Chondrocyte (in vitro differentiated cells): ENCODE measurements at regions not wholly inside any gene's neighbourhood (a gene's known extent, or its start where the extent isn't known, plus 50 kb on each side); places are given as distances from the start of the nearest gene placed in this dataset.

Source experiments
- DNase-seq: peaks from one replicate; pipeline ENCODE4 v3.0.0; 2021; ENCODE audit warnings: mixed read lengths, low spot score
- H3K27ac Mint-ChIP-seq: one replicate; pipeline ENCODE4 v1.8.0; 2021; ENCODE audit warnings: mild to moderate bottlenecking, moderate library complexity, mixed read lengths; ENCODE audit not compliant: unreplicated experiment
- H3K27me3 Mint-ChIP-seq: 2 replicates; pipeline ENCODE4 v1.8.0; 2021; ENCODE audit warnings: low read depth, mixed read lengths
- H3K36me3 Mint-ChIP-seq: 2 replicates; pipeline ENCODE4 v1.8.0; 2021; ENCODE audit warnings: low read depth, mixed read lengths
- H3K4me1 Mint-ChIP-seq: 2 replicates; pipeline ENCODE4 v1.8.0; 2021; ENCODE audit warnings: low read depth, mild to moderate bottlenecking, mixed read lengths
- H3K4me3 Mint-ChIP-seq: one replicate; pipeline ENCODE4 v1.8.0; 2021; ENCODE audit warnings: mild to moderate bottlenecking, moderate library complexity, mixed read lengths; ENCODE audit not compliant: unreplicated experiment
- H3K9me3 Mint-ChIP-seq: 2 replicates; pipeline ENCODE4 v1.8.0; 2021; ENCODE audit warnings: low read depth, mixed read lengths
- TF ChIP-seq, protein P1 (sequence below): fragments of 200-600 bp; sonication (generic); IDR thresholded peaks from 2 replicates; pipeline ENCODE4 v1.5.0; 2021; ENCODE audit warnings: antibody characterized with exemption, mild to moderate bottlenecking, moderate library complexity

DNA sequence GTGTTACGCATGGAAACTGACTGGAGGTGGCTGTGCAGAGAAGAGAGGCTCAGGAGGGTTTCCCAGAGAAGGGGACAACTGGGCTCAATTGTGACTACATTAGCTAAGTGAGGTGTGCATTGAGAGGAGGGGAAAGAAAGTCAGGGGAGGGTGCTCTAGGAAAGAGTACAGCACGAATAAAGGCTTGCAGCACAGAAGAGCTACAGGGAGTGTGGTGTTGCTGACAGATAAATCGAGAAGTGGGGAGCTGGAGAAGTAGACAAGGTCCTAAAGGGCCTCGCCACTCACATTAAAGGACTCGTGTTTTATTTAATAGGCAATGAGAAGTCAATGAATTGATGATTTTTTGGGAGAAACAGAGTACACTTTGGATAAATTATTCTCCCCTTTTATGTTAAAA is 65.7 kb upstream of the CTAGE1 start:
- Mint-ChIP-seq H3K27ac (no peak overlapping the region), H3K4me3 (no peak overlapping the region), H3K9me3 (peaks cover 2% of the 10 kb centered on the region), H3K36me3 (no peaks in the 10 kb centered on the region), H3K4me1 (peaks cover 34% of the 10 kb centered on the region), H3K27me3 (no peaks in the 10 kb centered on the region)
- DNase-seq, result no peak
- TF ChIP-seq, protein P1, sequence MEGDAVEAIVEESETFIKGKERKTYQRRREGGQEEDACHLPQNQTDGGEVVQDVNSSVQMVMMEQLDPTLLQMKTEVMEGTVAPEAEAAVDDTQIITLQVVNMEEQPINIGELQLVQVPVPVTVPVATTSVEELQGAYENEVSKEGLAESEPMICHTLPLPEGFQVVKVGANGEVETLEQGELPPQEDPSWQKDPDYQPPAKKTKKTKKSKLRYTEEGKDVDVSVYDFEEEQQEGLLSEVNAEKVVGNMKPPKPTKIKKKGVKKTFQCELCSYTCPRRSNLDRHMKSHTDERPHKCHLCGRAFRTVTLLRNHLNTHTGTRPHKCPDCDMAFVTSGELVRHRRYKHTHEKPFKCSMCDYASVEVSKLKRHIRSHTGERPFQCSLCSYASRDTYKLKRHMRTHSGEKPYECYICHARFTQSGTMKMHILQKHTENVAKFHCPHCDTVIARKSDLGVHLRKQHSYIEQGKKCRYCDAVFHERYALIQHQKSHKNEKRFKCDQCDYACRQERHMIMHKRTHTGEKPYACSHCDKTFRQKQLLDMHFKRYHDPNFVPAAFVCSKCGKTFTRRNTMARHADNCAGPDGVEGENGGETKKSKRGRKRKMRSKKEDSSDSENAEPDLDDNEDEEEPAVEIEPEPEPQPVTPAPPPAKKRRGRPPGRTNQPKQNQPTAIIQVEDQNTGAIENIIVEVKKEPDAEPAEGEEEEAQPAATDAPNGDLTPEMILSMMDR, result no peak

DNA sequence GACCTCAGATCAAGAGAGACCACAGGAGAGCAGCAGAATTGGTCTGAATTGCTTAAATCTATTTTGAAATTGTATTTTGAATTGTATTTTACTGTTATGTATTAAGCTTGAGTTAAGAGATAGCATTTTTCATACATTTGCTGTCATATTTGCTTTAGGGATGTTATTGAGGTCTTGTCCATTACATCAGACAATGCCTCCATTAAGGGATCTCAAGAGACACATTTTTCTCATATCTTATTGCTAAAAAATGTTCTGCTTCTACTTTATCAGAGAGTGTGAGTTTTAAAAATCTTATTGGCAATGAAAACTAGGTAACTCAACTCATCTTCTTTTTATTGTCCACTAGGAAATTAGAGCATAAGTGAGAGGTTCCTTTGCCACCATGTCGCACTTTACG is 66.8 kb upstream of the CTAGE1 start:
- DNase-seq, result no peak
- Mint-ChIP-seq H3K36me3 (no peaks in the 10 kb centered on the region), H3K4me1 (peaks cover 41% of the 10 kb centered on the region), H3K27me3 (no peaks in the 10 kb centered on the region), H3K9me3 (peaks cover 2% of the 10 kb centered on the region), H3K27ac (no peak overlapping the region), H3K4me3 (no peak overlapping the region)
- TF ChIP-seq, protein P1, result no peak

DNA sequence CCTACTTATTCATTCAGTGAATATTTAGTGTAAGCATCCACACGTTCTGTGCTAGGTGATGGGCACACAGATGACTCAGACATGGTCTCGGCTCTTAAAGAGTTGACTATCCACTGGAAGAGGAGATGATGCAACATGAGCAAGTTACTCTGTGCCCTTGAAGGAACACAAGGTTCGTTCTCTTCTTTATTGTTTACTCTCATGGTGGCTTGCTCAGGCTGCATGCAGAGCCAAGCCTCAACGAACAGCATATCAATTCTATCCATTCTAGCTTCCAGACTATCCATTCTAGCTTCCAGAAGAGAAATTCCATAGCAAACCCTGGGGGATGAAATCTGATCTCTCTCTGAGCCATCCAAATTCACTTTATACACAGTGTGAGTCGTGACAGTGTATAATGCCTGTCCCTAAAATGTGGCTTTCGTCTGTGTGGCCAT is 68.1 kb upstream of the CTAGE1 start:
- H3K9me3 Mint-ChIP-seq, result peaks cover 2% of the 10 kb centered on the region
- H3K27me3 Mint-ChIP-seq, result no peaks in the 10 kb centered on the region
- peaks cover 41% of the 10 kb centered on the region for H3K4me1 Mint-ChIP-seq
- H3K36me3 Mint-ChIP-seq, result no peaks in the 10 kb centered on the region
- H3K4me3 Mint-ChIP-seq, result no peak overlapping the region
- H3K27ac Mint-ChIP-seq, result peak overlapping the region; percentile 71
- TF ChIP-seq, protein P1, result no peak
- no peak for DNase-seq

DNA sequence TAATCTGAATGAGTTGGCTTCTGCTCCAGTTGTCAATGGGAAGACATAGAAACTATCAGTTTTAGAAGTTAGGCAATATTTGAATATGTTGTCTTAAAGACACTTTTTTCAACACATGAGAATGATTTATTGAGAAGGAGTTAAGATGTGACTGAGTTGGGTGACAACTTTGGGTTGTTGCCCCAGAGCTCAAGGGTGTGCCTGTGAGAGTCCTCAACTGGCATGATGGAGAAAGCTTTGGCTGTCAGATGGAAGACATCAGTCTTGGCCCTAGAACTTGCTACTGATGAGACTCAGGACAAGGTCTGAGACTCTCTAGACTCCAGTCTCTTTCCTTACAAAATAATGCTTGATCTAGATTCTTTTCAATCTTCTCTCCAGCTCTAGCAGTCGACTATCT is 69.0 kb upstream of the CTAGE1 start:
- TF ChIP-seq, protein P1, result no peak
- H3K27me3 Mint-ChIP-seq, result no peaks in the 10 kb centered on the region
- H3K9me3 Mint-ChIP-seq, result peaks cover 2% of the 10 kb centered on the region
- DNase-seq, result no peak
- no peak overlapping the region for H3K4me3 Mint-ChIP-seq
- no peaks in the 10 kb centered on the region for H3K36me3 Mint-ChIP-seq
- no peak overlapping the region for H3K27ac Mint-ChIP-seq
- peaks cover 41% of the 10 kb centered on the region for H3K4me1 Mint-ChIP-seq

DNA sequence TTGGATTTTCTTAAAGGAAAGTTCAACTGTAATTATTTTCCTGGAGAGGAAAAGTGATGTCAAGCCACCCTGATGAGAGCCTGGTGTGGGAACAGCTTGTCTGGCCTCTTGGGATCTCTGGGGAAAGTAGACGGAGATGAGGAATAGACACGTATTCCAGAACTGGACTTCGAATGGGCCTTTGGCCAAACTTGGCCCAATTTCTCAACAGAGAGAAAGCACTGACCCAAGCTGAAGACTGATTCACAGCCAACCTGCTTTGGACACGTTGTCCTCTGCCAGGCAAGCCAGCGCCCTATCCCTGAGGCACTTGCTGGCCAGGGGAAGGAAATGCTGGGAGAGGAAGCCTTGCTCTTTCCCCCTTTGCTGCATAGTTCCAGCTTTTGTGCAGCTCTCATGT is 70.8 kb upstream of the CTAGE1 start:
- TF ChIP-seq, protein P1, result no peak
- Mint-ChIP-seq H3K4me3 (no peak overlapping the region), H3K27me3 (no peaks in the 10 kb centered on the region), H3K9me3 (peaks cover 2% of the 10 kb centered on the region), H3K27ac (peak overlapping the region; percentile 14), H3K4me1 (peaks cover 40% of the 10 kb centered on the region), H3K36me3 (no peaks in the 10 kb centered on the region)
- DNase-seq, result no peak
